ENCODE measurements at regions not wholly inside any gene's neighbourhood (a gene's known extent, or its start where the extent isn't known, plus 50 kb on each side); places are given as distances from the start of the nearest gene placed in this dataset.
"Not testable (repeated sequence)": the region's sequence is repeated elsewhere in the genome, so short reads cannot be mapped to it uniquely, and the experiment has no call there.

DNA sequence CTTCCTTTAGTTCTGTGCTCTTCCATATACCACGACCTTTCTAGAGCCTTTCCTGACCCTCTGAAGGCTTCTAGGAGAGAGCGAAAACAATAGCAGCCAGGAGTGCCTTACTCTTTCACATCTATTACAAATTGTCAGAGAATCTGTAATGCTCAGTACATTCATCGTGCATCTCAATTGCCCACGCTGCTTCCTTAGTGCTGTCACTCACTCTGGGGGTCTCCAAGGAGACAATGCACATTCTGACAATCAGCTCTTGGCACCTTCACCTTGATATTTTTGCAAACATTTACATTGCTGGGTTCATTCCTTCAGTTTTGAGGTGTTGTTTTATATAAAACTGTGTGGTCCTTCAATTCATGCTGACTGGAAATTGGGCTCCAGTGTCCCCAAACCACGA lies 110.1 kb upstream of the GPR101 start:
- no peak overlapping the region for H3K27ac ChIP-seq
- no peak for TF ChIP-seq ZFX (IDR thresholded peaks at IDR 0.05; ENCODE audit: borderline replicate concordance)
- TF ChIP-seq, protein P1, sequence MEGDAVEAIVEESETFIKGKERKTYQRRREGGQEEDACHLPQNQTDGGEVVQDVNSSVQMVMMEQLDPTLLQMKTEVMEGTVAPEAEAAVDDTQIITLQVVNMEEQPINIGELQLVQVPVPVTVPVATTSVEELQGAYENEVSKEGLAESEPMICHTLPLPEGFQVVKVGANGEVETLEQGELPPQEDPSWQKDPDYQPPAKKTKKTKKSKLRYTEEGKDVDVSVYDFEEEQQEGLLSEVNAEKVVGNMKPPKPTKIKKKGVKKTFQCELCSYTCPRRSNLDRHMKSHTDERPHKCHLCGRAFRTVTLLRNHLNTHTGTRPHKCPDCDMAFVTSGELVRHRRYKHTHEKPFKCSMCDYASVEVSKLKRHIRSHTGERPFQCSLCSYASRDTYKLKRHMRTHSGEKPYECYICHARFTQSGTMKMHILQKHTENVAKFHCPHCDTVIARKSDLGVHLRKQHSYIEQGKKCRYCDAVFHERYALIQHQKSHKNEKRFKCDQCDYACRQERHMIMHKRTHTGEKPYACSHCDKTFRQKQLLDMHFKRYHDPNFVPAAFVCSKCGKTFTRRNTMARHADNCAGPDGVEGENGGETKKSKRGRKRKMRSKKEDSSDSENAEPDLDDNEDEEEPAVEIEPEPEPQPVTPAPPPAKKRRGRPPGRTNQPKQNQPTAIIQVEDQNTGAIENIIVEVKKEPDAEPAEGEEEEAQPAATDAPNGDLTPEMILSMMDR (IDR thresholded peaks at IDR 0.05): no peak

DNA sequence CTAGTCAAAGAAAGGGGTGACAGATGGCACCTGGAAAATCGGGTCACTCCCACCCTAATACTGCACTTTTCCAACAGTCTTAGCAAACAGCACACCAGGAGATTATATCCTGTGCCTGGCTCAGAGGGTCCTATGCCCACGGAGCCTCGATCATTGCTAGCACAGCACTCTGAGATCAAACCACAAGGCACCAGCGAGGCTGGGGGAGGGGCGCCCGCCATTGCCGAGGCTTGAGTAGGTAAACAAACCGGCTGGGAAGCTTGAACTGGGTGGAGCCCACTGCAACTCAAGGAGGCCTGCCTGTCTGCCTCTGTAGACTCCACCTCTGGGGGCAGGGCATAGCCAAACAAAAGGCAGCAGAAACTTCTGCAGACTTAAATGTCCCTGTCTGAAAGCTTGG lies 88.9 kb upstream of the GPR101 start:
- not testable (repeated sequence) for H3K27ac ChIP-seq

DNA sequence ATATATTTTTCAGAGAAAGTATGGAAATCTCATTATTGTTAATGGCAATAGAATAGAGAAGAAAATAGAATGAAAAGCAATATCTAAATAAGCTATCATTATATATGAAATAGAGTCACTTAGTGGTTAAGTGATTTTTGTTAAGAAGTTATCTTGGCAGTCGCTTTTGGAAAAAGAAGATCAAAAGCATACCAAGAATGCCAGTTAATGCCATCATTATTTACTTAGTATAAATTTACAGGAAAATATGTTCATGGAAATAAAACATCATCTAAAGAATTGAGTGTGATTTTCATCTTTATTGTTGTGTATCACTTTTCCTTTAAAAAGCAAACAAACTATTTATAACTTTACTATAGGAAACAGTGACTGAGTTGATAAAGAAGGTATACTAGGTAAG lies 85.3 kb upstream of the GPR101 start:
- H3K27ac ChIP-seq: no peak overlapping the region
- TF ChIP-seq, protein P1 (IDR thresholded peaks at IDR 0.05): no peak
- no peak for TF ChIP-seq ZFX (IDR thresholded peaks at IDR 0.05; ENCODE audit: borderline replicate concordance)

DNA sequence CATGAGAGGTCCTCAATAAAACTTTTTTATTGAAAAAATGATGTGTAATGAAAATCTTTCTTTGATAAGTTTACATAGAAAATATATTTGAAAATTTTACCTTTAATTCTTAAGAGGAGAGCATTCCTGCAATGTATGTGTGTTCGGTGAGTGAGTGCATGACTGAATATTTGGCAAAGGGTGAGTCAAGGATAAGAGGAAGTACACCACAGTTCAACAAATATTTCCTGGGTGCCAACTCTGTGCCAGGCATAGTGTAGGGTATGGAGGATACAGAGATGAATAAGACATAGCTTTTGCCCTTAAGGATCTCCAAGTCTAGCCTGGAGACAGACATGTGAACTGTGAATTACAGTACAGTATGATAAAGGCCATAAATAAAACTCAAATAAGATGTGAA lies 84.7 kb upstream of the GPR101 start:
- no peak overlapping the region for H3K27ac ChIP-seq
- TF ChIP-seq, protein P1 (IDR thresholded peaks at IDR 0.05): no peak
- TF ChIP-seq ZFX (IDR thresholded peaks at IDR 0.05; ENCODE audit: borderline replicate concordance): no peak

DNA sequence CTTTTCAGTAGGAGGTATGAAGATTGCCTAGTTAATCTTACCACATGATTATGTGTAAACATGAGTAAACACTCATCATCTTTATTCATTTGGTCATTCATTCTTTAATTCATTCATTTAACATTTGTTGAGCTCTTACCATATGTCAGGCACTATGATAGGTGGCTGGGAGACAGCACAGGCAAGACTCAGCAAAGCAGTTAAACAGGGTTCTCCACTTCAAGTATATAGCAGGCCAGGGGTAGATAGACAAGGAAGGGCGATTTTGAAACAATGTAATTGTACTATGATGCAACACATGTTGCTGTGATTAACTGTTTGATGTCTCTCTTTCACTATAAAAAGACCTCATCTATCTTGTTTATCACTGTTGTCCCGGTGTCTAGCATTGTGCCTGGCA lies 84.3 kb upstream of the GPR101 start:
- TF ChIP-seq, protein P1 (IDR thresholded peaks at IDR 0.05): no peak
- TF ChIP-seq ZFX (IDR thresholded peaks at IDR 0.05; ENCODE audit: borderline replicate concordance): no peak
- H3K27ac ChIP-seq: no peak overlapping the region

DNA sequence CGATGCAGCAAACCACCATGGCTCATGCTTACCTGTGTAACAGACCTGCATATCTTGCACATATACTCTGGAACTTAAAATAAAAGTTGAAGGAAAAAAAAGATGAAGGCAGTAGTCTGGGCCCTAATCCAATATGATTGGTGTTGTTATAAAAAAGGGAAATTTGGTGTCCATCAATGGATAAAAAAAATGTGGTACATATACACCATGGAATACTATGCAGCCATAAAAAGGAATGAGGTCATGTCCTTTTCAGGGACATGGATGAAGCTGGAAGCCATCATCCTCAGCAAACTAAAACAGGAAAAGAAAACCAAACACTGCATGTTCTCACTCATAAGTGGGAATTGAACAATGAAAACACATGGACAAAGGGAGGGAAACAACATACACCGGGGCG lies 74.1 kb upstream of the GPR101 start:
- not testable (repeated sequence) for H3K27ac ChIP-seq

DNA sequence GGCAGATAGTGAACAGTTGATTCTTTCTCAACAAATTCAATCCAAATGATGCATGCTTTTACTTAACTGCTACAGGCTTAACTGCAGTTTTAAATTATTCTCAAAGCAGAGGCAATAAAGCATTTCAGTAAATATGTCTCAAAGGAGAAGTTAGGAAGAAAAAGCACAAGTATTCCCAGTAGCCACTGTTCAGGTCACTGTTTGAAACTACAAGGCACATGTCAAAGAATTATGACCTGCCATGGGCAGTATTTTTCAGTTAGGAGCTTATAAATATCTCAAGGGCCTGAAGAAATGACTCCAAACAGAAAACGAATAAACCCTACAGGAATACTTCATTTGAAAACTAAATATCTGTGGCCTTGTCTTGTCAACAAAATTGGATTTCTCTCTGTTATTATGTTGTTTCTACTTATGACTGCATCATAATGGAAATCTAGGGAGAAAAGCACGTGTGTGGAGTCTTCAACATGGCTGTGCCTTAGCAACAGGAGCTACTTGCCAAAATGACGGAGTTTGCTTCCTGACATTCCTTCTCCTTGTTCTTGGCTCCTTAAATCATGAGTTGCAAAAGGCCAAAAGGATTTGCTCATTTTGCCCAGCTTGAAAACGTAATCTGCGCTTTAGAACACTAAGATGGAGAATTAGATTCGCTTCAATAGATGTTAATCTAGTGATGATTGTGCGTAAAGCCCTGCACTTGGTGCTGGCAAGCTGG lies 67.6 kb upstream of the GPR101 start:
- no peak overlapping the region for H3K27ac ChIP-seq
- TF ChIP-seq, protein P1 (IDR thresholded peaks at IDR 0.05): no peak
- TF ChIP-seq ZFX (IDR thresholded peaks at IDR 0.05; ENCODE audit: borderline replicate concordance): no peak
